Renal cortex interstitium (tissue), 11 donors: ENCODE measurements at regions not wholly inside any gene's neighbourhood (a gene's known extent, or its start where the extent isn't known, plus 50 kb on each side); places are given as distances from the start of the nearest gene placed in this dataset.
"Not testable (repeated sequence)": the region's sequence is repeated elsewhere in the genome, so short reads cannot be mapped to it uniquely, and the experiment has no call there.

Source experiments
- DNase-seq, 11 donors: peaks; one replicate each; pipeline ENCODE4 v3.0.0-alpha.2; 2013; ENCODE audit warnings: low read depth in 9 of 11, low spot score in 4 of 11; ENCODE audit errors: extremely low read depth in 1 of 11

DNA sequence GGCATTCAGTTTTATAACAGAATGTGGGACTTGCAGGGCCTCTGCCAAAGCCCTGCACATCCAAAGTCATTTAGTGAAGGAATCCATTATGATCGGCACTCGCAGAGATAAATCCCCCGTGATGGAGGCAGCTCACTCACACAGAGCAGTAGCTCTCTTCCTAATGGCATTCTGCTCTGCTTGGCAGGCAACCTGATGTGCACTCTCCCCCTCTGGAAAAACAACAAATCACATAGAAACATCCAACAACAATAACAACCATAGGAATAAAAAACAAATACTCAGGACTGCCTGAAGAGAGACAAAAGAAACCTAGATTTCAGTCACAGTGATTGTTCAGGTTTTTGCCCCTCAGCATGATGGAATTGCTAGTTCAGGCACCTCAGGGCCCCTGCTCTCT is 59.7 kb downstream of the NAA11 start:
- no peak for DNase-seq

DNA sequence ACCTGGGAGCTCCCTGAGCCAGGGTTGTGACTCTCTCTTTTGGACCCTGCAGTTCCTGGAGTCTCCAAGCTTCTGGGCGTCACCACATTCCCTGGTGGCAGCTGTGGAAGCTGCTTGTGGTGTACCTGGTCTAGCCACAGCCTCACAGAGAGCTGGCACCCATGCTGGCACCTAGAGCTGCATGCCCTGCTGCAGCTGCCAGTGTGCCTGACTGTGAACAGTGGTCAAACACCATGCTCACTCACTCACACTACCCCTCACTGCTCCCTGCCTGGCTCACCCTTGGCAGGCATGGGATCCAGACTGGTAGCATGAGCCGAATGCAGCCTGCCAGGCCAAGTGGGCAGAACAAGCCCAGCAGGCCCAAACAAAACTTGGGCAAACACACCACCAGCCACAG is 66.6 kb downstream of the NAA11 start:
- no peak for DNase-seq

DNA sequence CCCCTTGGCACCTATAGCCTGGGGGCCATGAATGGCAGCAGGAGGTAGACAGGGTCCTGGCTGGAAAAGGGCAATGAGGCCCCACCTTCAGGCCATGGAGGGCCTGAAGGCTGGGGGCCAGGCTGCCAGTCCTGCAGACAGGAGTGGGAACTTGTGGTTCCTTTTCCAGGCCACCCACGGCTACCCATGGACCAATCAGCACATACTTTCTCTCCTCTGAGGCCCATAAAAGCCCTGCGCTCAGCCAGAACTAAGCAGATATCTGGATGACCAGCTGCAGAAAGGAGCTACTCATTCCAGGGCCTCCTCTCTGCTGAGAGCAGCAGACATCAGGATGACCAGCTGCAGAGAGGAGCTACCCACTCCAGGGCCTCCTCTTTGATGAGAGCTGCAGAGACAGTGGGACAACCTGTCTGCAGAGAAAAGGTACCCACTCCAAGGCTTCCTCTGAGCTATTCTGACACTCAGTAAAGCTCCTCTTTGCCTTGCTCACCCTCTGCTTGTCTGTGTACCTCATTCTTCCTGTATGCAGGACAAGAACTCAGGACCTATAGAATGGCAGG is 67.2 kb downstream of the NAA11 start:
- no peak for DNase-seq

DNA sequence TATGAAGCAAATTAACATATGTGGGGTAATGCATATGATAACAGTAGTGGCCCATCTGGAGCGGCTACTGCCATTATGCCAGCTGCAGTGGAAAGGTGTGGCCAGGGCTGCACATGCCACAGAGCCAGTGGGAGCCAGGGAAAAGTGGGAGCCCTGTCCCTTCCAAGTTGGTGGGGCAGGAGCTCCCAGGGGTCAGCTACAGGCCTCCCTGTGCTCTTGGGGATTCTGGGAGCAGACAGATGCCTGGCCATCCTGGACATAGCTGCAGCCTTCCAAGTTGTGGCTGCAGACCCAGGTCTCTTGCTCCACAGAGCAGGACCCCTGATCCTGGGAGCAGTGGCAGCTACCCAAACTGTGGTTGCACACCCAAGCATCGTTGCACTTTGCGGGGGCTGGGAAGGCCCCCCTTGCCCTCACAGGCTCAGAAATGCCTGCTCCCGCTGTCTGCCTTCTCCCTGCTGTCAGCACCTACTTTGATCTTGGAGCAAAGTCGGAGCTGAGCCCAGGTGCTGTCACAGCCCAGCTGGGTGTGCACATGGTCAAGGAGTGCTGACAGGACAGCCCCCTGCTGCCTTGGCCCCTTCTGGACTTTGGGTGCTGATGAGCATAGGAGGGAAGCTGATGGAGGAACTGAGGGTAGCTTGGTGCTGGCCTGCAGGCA is 67.8 kb downstream of the NAA11 start:
- no peak for DNase-seq

DNA sequence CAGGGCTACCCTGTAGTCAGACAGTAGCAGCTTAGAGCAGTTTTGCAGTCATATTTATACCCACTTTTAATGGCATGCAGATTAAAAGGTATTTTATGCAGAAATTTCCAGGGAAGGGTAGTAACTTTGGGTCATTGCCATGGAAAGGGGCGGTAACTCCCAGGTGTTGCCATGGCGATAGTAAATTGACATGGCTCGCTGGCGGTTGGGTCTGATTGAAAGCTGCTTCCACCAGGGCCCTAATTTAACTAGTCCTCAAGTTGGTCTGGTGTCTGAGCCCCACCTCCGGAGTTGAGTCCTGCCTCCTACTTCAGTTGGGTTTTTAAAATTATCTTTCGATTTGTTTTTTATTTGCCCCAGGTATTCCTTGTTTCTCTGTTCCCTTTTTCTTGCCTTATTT is 70.1 kb downstream of the NAA11 start:
- no peak for DNase-seq

DNA sequence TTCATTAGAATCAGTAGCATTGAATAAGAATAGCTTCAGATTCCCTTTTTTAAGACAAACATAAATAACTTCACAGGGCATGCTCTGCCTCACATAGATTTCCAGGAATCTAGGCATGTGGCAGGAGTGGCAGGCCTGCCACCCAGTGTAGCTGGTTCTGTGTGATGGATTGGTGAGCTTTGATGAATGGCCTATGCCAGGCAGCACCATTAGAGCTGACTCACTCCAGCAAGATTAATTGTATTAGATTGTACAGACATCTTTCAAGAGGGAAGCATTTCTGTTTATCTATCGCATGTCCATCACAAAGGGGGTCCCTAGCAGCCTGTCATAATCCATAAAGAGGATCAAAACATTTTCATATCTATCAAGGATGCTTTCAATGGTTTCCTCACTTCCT is 71.9 kb downstream of the NAA11 start:
- DNase-seq = no peak

DNA sequence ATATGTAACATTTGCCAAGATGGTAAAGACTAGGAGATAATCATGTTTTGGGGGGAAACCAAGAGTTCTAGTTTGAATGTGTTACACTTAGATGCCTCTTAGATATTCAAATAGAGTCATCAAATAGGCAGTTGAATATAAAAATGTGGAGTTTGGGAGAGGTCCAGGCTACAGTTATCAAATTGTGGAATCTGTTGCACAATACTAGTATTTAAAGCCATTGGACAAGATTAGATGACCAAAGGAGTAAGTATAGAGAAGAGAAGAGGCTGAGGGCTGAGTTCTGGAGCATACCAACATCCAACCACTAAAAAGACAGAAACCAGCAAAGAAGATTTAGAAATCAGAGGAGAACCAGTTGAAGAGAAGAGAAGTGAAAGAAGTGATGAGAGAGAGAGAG is 72.7 kb downstream of the NAA11 start:
- no peak for DNase-seq

DNA sequence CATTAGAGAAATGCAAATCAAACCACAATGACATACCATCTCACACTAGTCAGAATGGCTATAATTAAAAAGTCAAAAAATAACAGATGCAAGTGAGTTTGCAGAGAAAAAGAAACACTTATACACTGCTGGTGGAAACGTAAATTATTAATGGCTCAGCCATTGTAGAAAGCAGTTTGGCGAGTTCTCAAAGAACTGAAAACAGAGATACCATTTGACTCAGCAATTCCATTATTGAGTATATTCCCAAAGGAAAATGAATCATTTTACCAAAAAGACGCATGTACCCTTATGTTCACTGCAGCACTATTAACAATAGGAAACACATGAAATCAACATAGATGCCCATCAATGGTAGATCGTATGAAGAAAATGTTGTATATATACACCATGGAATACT is 75.0 kb downstream of the NAA11 start:
- no peak for DNase-seq

DNA sequence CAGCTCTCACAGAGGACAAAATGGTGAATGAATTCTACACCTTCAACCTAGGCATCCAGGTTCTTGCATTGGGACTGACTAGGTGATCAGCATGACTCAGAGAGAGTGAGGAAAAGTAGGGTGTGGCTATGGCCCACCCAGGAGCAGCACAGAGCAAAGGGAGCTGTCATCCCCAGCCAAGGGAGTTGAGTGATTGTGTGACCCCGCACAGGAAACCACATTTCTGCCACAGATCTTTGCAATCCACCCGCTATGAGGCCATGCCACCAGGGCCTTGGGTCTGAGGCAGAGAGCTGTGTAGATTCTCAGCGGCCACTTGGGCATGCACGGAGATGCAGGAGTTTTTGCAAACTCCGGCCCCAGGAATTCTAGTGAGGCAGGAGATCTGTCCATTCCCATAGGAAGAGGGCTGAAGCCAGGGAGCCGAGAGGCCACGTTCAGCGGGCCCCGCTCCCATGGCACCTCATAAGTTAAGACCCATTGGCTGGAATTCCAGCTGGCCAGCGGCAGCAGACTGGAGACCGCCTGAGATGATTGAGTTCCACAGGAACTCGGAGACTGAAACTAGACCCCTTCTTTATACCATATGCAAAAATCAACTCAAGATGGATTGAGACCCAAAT is 75.9 kb downstream of the NAA11 start:
- no peak for DNase-seq

DNA sequence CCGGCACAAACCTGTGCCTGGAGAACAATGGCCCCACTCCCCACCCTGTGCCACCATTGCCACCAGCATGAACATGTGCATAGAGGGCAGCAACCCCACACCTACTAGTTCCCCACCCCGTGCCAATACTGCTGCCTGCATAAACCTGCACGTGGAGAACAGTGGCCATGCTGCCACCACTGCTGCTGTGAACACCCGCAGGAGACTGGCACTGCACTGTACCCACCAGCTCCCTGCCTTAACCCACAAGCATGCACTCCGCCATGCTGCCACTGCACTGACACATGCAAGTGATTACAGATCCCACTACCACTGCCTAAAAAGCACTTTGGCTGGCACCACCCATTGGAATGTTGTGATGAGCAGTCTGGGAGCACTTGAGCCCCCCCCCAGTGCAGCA is 77.3 kb downstream of the NAA11 start:
- DNase-seq = no peak

DNA sequence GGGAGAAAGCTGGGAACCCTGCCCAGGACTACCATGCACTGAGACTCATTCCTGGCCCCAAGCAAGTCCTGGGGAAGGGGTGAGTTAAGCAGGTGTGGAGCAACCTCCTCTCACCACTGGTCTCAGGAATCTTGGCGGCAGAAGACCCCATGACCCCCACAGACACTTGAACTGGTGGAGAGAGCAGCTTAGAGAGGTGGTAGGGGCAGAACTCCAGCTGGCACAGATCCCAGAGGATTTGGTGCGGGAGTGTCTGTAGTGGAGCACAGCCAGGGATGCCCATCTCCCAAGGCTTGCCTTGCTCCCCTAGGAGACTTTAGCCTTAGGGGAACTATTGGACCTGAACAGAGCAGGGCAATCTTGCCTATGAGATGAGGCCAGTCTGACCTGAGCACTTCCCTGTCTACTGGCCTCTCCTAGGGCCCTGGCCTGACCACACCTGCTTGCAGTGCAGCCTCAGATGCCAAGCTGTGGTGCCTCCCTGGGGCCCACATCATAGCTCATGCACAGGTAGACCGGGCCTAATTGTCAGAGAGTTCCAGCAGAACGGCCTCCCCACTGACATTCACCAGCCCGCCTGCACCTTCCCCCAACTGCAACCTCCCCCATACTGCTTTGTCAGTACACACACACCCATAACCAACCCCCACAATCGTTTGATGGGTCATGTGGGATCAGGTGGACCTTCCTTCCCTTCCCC is 78.0 kb downstream of the NAA11 start:
- no peak for DNase-seq

DNA sequence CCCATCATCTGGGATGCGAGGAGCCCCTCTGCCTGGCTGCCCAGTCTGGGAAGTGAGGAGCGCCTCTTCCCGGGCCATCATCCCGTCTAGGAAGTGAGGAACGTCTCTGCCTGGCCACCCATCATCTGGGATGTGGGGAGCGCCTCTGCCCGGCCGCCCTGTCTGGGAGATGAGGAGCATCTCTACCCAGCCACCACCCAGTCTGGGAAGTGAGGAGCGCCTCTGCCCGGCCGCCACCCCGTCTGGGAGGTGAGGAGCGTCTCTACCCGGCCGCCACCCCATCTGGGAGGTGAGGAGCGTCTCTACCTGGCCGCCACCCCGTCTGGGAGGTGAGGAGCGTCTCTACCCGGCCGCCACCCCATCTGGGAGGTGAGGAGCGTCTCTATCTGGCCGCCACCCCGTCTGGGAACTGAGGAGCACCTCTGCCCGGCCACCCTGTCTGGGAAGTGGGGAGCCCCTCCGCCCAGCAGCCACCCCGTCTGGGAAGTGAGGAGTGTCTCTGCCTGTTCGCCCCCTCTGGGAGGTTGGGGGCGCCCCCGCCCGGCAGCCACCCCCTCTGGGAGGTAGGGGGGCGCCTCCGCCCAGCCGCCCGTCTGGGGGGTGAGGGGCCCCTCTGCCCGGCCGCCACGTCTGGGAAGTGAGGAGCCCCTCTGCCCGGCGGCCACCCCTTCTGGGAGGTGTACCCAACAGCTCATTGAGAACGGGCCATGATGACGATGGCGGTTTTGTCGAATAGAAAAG is 80.5 kb downstream of the NAA11 start:
- DNase-seq = not testable (repeated sequence)

DNA sequence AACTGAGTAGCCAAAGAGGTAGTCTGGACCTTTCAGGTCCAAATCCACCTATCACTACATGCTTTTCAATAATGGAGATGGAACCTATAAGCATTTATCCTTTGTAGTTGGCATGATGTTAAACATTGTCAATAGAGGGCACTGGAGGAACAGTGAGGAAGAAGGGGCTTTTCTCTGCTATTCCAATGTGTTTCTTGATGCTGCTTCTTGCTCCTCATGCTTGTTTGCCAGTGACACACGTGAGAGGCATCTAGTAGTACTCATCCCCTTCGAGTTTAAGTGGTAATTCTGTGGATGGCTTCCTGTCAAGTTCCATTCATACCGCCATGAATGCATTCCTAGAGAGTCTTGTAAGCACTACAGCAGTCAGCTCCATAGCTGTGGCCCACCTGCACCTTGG is 84.0 kb downstream of the NAA11 start:
- DNase-seq = no peak

DNA sequence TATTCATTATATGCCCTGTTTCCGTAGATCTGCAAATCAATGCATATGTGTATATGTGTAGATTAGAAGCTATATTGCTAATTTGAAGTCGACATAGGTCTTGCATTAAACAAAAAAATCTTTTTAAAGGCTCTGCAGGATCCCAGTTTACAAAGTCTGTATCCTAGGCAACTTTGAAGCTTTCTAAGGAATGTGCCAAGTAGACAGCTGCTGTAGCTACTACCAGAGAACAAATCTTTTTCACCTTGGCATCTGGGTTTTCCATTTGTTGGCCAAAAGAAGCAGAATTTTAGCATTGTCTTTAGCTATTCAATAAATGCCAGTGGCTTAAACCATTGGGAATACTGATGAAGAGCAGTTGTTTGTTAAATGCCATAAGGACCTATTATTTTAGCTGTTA is 88.0 kb downstream of the NAA11 start:
- no peak for DNase-seq

DNA sequence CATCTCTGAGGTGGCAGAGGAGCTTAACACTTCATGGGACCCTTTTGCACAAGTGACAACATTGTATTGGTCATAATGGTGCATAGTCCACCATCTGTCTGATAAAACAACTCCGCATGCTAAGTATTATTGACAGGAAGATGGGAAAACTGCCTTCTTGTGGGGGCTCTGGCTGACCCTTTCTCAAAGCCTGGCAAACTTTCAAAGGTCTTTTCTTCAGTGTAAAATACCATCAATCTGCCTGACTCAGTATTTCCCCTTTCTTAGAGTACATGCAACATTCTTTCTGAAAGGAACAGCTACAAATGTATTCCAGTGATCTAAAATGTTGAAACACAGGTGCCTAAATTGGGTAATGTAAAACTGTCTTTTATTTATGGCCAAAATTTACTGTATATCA is 89.1 kb downstream of the NAA11 start:
- no peak for DNase-seq

DNA sequence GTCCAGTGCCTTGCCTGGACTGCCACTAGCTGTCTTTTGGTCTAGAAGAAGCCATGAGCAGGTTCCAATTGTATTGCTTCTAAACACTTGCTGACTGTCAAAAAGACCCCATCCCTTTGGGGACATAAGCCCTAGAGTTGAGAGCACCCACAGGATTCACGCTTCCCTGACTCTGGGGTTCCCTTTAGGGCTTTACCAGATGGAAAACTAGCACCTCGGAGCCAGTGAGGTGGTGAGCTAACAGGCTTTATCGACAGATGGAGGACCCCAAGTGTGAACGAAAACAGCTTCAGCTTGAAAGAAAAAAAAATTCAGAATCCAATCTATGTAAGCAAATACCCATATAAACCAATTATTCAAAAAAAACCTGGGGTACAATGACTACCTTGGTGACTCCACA is 90.8 kb downstream of the NAA11 start:
- no peak for DNase-seq

DNA sequence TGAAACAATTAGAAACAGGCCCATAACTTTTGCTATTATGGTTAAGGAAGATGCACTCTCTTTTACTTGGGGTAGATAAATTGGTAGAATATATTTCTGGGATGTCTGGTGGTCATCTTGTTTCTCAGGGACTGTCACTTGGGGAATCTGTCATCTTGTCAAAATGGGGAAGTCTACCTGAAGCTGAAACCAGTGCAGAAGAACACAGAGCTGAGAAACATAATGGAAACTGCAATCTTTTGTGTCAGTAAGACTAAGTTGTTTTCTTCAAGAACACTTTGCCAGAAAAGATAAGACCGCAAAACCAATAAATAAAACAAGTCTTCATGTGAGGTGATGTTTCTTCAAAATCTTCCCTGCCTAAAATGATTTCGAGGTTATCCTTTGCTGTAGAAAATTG is 92.0 kb downstream of the NAA11 start:
- DNase-seq = no peak

DNA sequence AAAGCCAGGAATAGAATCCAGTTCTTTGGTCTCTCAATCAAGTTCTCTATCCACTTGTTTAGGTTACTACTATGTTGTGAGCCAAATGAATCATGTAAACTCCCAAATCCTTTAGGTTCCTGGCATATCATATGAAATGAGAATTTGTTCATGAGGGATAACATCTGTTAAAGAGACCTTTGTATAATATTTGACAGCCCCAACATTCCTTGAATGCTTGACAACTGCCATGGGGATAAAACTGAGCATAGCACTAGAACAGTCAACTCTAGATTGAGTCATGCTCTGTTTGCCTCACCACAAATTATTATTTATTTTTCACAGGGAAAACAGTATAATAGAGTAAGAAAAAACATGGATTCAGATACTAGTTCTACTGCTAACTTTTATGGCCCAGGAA is 93.3 kb downstream of the NAA11 start:
- no peak for DNase-seq

DNA sequence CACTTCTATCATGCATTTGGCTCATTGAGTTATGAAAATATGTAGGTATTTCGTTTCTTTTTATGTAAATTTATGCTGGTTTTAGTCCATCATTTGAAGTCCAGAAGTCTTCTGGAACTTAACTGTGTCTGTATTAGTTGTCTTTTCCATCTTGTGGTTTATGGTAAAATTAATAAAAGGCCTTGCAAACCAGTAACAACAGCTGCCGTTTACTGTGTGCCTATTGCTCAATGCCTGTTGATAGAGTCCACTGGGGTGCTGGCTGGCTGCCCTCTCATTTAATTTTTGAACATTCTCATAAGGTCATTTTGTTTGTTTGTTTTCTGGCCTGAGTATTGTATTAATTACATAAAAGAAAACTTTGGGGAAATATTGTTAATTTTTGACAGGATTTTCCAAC is 98.0 kb downstream of the NAA11 start:
- DNase-seq = no peak

DNA sequence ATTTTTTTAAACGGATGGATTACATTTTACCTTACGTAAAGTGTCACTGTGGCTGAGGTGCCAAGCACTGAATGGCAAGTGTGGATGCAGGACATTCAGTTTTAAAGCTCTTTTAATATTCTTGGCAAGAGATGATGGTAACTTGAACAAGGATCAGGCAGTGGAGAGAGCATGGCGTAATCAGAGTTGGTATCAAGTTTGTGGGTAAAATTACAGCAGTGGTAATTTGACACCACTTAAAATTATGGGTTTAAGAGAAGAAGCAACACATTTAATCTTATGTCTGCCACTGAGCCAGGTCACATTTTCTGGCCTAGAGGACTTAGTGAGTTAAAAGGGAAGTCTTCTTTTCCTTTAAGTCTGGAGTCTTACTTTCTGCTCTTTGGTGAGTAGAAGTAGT is 100.5 kb downstream of the NAA11 start:
- no peak for DNase-seq
